Mesendoderm (in vitro differentiated cells): ENCODE measurements at regions not wholly inside any gene's neighbourhood (a gene's known extent, or its start where the extent isn't known, plus 50 kb on each side); places are given as distances from the start of the nearest gene placed in this dataset.

ENCODE experiments used
- DNase-seq: peaks from one replicate; pipeline ENCODE4 v3.0.0; 2013
- H2AK5ac ChIP-seq: 2 replicates; pipeline ENCODE4 v1.6.1; 2013; ENCODE audit warnings: low read length, inconsistent platforms
- H2BK120ac ChIP-seq: 2 replicates; pipeline ENCODE4 v1.6.1; 2013; ENCODE audit warnings: low read depth, mild to moderate bottlenecking, low read length, moderate library complexity, mixed read lengths
- H2BK15ac ChIP-seq: replicated peaks from 2 replicates; pipeline ENCODE4 v1.6.1; 2013; ENCODE audit warnings: low read depth, mild to moderate bottlenecking, moderate library complexity
- H2BK5ac ChIP-seq: 2 replicates; pipeline ENCODE4 v1.6.1; 2013; ENCODE audit warnings: low read length, inconsistent platforms
- H3K18ac ChIP-seq: 2 replicates; pipeline ENCODE4 v1.6.1; 2013; ENCODE audit warnings: mild to moderate bottlenecking, low read length, mixed read lengths
- H3K23ac ChIP-seq: one replicate; pipeline ENCODE4 v1.6.1; 2013; ENCODE audit warnings: low read length
- H3K27ac ChIP-seq: 2 replicates; pipeline ENCODE4 v1.5.1; 2013; ENCODE audit warnings: low read depth, mild to moderate bottlenecking, inconsistent platforms, low read length, moderate library complexity
- H3K27me3 ChIP-seq: 2 replicates; pipeline ENCODE4 v1.6.1; 2013; ENCODE audit warnings: low read length, control low read depth, mild to moderate bottlenecking, inconsistent platforms; ENCODE audit not compliant: insufficient read depth, poor library complexity
- H3K36me3 ChIP-seq: 2 replicates; pipeline ENCODE4 v1.6.1; 2013; ENCODE audit warnings: low read length, inconsistent platforms; ENCODE audit not compliant: control insufficient read depth, insufficient read depth
- H3K4ac ChIP-seq: one replicate; pipeline ENCODE4 v1.6.1; 2013; ENCODE audit warnings: low read depth, mild to moderate bottlenecking, low read length, moderate library complexity
- H3K4me1 ChIP-seq: 2 replicates; pipeline ENCODE4 v1.6.1; 2013; ENCODE audit warnings: low read depth, low read length, inconsistent platforms; ENCODE audit not compliant: control insufficient read depth
- H3K4me2 ChIP-seq: 2 replicates; pipeline ENCODE4 v1.6.1; 2013; ENCODE audit warnings: low read length
- H3K4me3 ChIP-seq: 2 replicates; pipeline ENCODE4 v1.5.1; 2013; ENCODE audit warnings: mild to moderate bottlenecking, low read length
- H3K56ac ChIP-seq: one replicate; pipeline ENCODE4 v1.6.1; 2013; ENCODE audit warnings: low read length
- H3K79me1 ChIP-seq: 2 replicates; pipeline ENCODE4 v1.6.1; 2013; ENCODE audit warnings: low read length, inconsistent platforms
- H3K79me2 ChIP-seq: 2 replicates; pipeline ENCODE4 v1.6.1; 2013; ENCODE audit warnings: mild to moderate bottlenecking, low read length; ENCODE audit not compliant: control insufficient read depth, insufficient read depth
- H3K9ac ChIP-seq: 2 replicates; pipeline ENCODE4 v1.6.1; 2013; ENCODE audit warnings: low read length, inconsistent platforms
- H4K5ac ChIP-seq: one replicate; pipeline ENCODE4 v1.6.1; 2013; ENCODE audit warnings: low read length
- H4K8ac ChIP-seq: one replicate; pipeline ENCODE4 v1.6.1; 2013; ENCODE audit warnings: low read depth, mild to moderate bottlenecking, control low read depth, low read length, moderate library complexity
- WGBS: extraction: QIAGEN DNeasy Blood & Tissue Kit; methylation state at CpG from one replicate; pipeline ENCODE4 v1.1.7; 2013; ENCODE audit warnings: low lambda C conversion rate, missing lambda C conversion rate; ENCODE audit not compliant: insufficient coverage; ENCODE audit errors: extremely low coverage; 5-methylcytosine and 5-hydroxymethylcytosine counted together

DNA sequence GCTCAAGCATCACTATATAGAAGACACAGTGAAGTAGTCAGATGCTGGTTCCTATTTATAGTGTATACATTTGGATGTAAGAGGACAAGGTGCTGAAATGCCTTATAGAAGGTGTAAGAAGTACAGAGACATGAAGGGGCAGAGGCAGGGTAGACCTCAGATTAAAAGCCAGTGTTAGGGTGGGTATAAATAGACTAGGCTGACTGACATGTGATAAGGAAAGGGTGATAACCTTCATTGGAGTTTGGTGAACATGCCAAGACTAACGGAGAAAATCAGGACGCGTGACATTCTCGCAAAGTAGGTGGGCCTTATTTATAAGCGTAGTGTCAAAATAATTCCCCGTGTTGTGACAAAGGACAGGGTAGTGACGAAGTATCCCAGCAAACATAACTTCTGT is 59.1 kb upstream of the HRH2 start:
- Histone ChIP-seq H4K5ac (no peak overlapping the region), H3K18ac (no peak overlapping the region), H2BK15ac (no peak overlapping the region), H2BK120ac (no peak overlapping the region), H3K27me3 (no peaks in the 10 kb centered on the region), H3K27ac (no peak overlapping the region), H4K8ac (no peak overlapping the region), H3K79me1 (no peaks in the 10 kb centered on the region), H3K4me3 (no peak overlapping the region), H3K23ac (no peak overlapping the region), H3K4me1 (peaks cover 4% of the 10 kb centered on the region), H2BK5ac (no peak overlapping the region), H3K79me2 (no peaks in the 10 kb centered on the region), H3K9ac (no peak overlapping the region), H3K36me3 (no peaks in the 10 kb centered on the region), H3K4me2 (no peak overlapping the region), H3K4ac (no peak overlapping the region), H3K56ac (no peak overlapping the region), H2AK5ac (no peak overlapping the region)
- no CpG with 5 or more reads among the region's 7 CpGs for WGBS
- no peak for DNase-seq

DNA sequence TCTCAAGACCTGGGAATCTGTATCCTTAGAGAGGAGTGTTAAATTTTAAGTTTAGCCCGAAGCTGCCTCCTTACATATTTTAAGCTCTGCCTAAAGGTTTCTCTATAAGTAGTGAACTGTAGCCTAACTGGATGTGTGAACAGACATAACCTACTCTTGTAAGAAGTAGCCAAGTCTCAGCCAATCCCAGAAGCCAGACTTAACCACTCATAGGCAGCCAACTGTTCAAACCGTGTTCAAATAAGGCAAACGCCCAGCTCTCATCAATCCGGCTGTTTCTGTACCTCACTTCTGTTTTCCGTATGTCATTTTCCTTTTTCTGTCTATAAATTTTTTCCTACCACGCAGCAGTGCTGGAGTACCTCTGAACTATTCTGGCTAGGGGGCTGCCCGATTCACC is 58.7 kb upstream of the HRH2 start:
- Histone ChIP-seq H3K4ac (no peak overlapping the region), H3K4me2 (no peak overlapping the region), H3K27ac (no peak overlapping the region), H3K9ac (no peak overlapping the region), H2BK5ac (no peak overlapping the region), H3K18ac (no peak overlapping the region), H3K4me1 (peaks cover 5% of the 10 kb centered on the region), H4K8ac (no peak overlapping the region), H4K5ac (no peak overlapping the region), H2AK5ac (no peak overlapping the region), H3K56ac (no peak overlapping the region), H3K79me1 (no peaks in the 10 kb centered on the region), H3K4me3 (no peak overlapping the region), H2BK15ac (no peak overlapping the region), H3K27me3 (no peaks in the 10 kb centered on the region), H2BK120ac (no peak overlapping the region), H3K23ac (no peak overlapping the region), H3K36me3 (no peaks in the 10 kb centered on the region), H3K79me2 (no peaks in the 10 kb centered on the region)
- WGBS, result no CpG with 5 or more reads among the region's 7 CpGs
- no peak for DNase-seq

GRCh38 chr5:175603987-175604739 is 53.7 kb upstream of the HRH2 start:
- H4K8ac ChIP-seq, result no peak overlapping the region
- no peak overlapping the region for H2BK120ac ChIP-seq
- no peaks in the 10 kb centered on the region for H3K36me3 ChIP-seq
- no peak overlapping the region for H3K4me2 ChIP-seq
- H2BK5ac ChIP-seq, result no peak overlapping the region
- WGBS, result no CpG with 5 or more reads among the region's 4 CpGs
- no peak for DNase-seq
- peaks cover 1% of the 10 kb centered on the region for H3K4me1 ChIP-seq
- no peaks in the 10 kb centered on the region for H3K79me2 ChIP-seq
- H4K5ac ChIP-seq, result no peak overlapping the region
- H3K23ac ChIP-seq, result no peak overlapping the region
- H3K79me1 ChIP-seq, result no peaks in the 10 kb centered on the region
- no peak overlapping the region for H3K9ac ChIP-seq
- no peak overlapping the region for H3K4ac ChIP-seq
- H3K56ac ChIP-seq, result no peak overlapping the region
- H3K18ac ChIP-seq, result no peak overlapping the region
- H2BK15ac ChIP-seq, result no peak overlapping the region
- H3K27ac ChIP-seq, result peak overlapping the region; percentile 28
- H3K4me3 ChIP-seq, result no peak overlapping the region
- no peak overlapping the region for H2AK5ac ChIP-seq
- no peaks in the 10 kb centered on the region for H3K27me3 ChIP-seq

DNA sequence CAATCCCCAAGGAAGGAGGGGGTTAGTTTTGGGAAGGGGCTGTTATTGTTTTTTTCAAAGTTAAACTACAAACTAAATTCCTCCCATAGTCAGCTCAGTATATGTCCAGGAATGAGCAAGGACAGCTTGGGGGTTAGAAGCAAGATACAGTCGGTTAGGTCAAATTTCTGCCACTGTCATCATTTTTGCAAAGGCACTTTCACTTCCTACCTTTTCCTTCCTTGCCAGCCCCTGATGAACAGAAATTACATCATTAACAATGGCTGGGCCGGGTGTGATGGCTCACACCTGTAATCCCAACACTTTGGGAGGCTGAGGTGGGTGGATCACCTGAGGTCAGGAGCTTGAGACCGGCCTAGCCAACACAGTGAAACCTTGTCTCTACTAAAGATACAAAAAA is 51.5 kb upstream of the HRH2 start:
- no peak overlapping the region for H3K56ac ChIP-seq
- H3K36me3 ChIP-seq, result no peaks in the 10 kb centered on the region
- H2BK120ac ChIP-seq, result no peak overlapping the region
- H3K27ac ChIP-seq, result no peak overlapping the region
- H3K9ac ChIP-seq, result no peak overlapping the region
- H3K4me2 ChIP-seq, result no peak overlapping the region
- no peak overlapping the region for H2BK15ac ChIP-seq
- H3K4ac ChIP-seq, result no peak overlapping the region
- H4K5ac ChIP-seq, result no peak overlapping the region
- H3K23ac ChIP-seq, result no peak overlapping the region
- no peak overlapping the region for H2AK5ac ChIP-seq
- WGBS, result no CpG with 5 or more reads among the region's 3 CpGs
- no peak overlapping the region for H2BK5ac ChIP-seq
- no peaks in the 10 kb centered on the region for H3K79me2 ChIP-seq
- no peak overlapping the region for H3K4me3 ChIP-seq
- H3K27me3 ChIP-seq, result no peaks in the 10 kb centered on the region
- DNase-seq, result no peak
- H4K8ac ChIP-seq, result no peak overlapping the region
- H3K79me1 ChIP-seq, result no peaks in the 10 kb centered on the region
- H3K18ac ChIP-seq, result no peak overlapping the region
- peaks cover 1% of the 10 kb centered on the region for H3K4me1 ChIP-seq
